Glutamatergic neuron (in vitro differentiated cells): ENCODE measurements at regions not wholly inside any gene's neighbourhood (a gene's known extent, or its start where the extent isn't known, plus 50 kb on each side); places are given as distances from the start of the nearest gene placed in this dataset.

ENCODE experiments used
- DNase-seq: peaks from one replicate; pipeline ENCODE4 v3.0.0; 2022
- H3K27ac Mint-ChIP-seq: one replicate; pipeline ENCODE4 v1.8.0; 2020; ENCODE audit warnings: mild to moderate bottlenecking, mixed read lengths, inconsistent platforms; ENCODE audit not compliant: unreplicated experiment
- H3K27me3 Mint-ChIP-seq: one replicate; pipeline ENCODE4 v1.8.0; 2020; ENCODE audit warnings: mild to moderate bottlenecking, moderate library complexity, mixed read lengths, inconsistent platforms; ENCODE audit not compliant: unreplicated experiment
- H3K36me3 Mint-ChIP-seq: one replicate; pipeline ENCODE4 v1.8.0; 2020; ENCODE audit warnings: mild to moderate bottlenecking, mixed read lengths, inconsistent platforms; ENCODE audit not compliant: unreplicated experiment
- H3K4me1 Mint-ChIP-seq: one replicate; pipeline ENCODE4 v1.8.0; 2020; ENCODE audit warnings: mild to moderate bottlenecking, low read depth, mixed read lengths, inconsistent platforms; ENCODE audit not compliant: unreplicated experiment
- H3K4me3 Mint-ChIP-seq: one replicate; pipeline ENCODE4 v1.8.0; 2020; ENCODE audit warnings: mild to moderate bottlenecking, mixed read lengths, inconsistent platforms; ENCODE audit not compliant: unreplicated experiment
- H3K9me3 Mint-ChIP-seq: one replicate; pipeline ENCODE4 v1.8.0; 2020; ENCODE audit warnings: mild to moderate bottlenecking, moderate library complexity, mixed read lengths, inconsistent platforms; ENCODE audit not compliant: unreplicated experiment
- TF ChIP-seq, protein P1 (sequence below): fragments of 200-600 bp; sonication (generic); IDR thresholded peaks from one replicate; pipeline ENCODE4 v1.5.0; 2021; ENCODE audit not compliant: partially characterized antibody, unreplicated experiment

DNA sequence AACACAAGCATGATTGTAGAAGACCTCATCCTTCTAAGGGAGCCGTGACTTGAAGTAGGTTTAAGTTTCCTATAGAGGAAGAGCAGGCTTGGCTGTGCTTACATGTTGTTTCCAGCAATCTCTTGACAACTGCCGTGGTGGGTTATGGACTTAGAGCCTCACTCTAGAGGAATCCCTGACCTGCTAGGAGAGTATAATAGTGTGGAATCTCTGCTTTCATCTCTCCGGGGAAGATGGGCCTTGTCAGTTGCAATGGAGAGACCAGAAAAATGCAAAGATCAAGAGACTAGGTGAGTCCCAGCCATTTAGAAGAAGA lies 137.6 kb downstream of the MIS18A start:
- Mint-ChIP-seq H3K36me3 (peaks cover 5% of the 10 kb centered on the region), H3K4me1 (peaks cover 16% of the 10 kb centered on the region), H3K4me3 (no peak overlapping the region), H3K27ac (no peak overlapping the region), H3K27me3 (no peaks in the 10 kb centered on the region), H3K9me3 (peaks cover 3% of the 10 kb centered on the region)
- TF ChIP-seq, protein P1, sequence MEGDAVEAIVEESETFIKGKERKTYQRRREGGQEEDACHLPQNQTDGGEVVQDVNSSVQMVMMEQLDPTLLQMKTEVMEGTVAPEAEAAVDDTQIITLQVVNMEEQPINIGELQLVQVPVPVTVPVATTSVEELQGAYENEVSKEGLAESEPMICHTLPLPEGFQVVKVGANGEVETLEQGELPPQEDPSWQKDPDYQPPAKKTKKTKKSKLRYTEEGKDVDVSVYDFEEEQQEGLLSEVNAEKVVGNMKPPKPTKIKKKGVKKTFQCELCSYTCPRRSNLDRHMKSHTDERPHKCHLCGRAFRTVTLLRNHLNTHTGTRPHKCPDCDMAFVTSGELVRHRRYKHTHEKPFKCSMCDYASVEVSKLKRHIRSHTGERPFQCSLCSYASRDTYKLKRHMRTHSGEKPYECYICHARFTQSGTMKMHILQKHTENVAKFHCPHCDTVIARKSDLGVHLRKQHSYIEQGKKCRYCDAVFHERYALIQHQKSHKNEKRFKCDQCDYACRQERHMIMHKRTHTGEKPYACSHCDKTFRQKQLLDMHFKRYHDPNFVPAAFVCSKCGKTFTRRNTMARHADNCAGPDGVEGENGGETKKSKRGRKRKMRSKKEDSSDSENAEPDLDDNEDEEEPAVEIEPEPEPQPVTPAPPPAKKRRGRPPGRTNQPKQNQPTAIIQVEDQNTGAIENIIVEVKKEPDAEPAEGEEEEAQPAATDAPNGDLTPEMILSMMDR = no peak
- DNase-seq = no peak

DNA sequence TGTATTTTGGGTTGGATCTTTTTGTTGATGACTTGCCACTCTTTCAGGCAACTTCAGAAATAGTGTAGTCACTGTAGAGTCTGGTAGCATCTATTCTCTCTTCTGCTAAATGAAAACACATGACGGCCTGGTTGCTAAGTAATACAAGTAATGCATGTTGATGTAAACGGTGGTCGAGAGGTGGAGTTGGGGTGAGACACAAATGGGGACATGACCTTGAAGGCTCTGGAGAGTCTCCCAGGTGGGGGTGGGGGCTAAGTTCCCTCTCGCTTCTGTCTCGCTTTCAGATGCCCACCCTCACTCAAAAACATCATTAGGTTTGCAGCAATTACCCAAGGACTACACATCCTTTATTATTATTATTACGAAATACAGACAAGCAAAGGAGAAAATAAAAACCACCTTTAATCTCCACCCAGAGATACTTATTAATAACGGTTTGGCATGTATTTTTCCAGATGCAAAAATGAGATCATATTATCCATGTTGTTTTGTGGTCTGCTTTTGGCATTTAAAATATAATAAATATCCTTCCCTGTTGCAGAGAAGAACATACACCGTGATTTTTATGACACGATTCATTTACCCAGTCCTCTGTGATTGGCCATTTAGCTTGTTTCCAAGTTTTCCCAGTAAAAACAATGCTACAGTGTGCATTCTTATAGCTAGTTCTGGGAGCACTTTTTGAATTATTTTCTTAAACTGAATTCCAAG lies 138.1 kb downstream of the MIS18A start:
- no peak overlapping the region for H3K4me3 Mint-ChIP-seq
- H3K36me3 Mint-ChIP-seq = peaks cover 5% of the 10 kb centered on the region
- no peak overlapping the region for H3K27ac Mint-ChIP-seq
- peaks cover 17% of the 10 kb centered on the region for H3K4me1 Mint-ChIP-seq
- DNase-seq = no peak
- no peaks in the 10 kb centered on the region for H3K27me3 Mint-ChIP-seq
- TF ChIP-seq, protein P1 = no peak
- H3K9me3 Mint-ChIP-seq = peaks cover 3% of the 10 kb centered on the region

DNA sequence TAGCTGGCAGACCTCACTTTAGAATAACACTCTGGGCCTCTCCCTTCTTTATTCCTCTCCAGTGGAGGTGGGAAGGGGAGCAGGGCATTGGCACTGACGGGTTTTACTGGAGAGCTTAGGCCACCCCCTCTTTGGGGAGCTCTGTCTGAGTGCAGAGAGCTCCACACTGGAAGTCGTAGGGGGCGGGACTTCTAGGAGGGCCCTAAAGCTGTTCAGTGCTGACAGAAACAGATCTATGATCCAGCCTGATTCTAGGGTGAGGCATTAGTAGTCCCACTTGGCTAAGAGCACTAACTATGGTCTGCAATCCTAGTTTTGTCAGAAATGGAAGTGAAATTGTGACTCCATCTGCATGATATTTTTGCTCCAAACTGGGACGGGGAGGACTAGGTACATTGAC lies 138.7 kb downstream of the MIS18A start:
- H3K36me3 Mint-ChIP-seq = peaks cover 5% of the 10 kb centered on the region
- H3K4me3 Mint-ChIP-seq = no peak overlapping the region
- H3K4me1 Mint-ChIP-seq = peaks cover 20% of the 10 kb centered on the region
- H3K27me3 Mint-ChIP-seq = peaks cover 2% of the 10 kb centered on the region
- DNase-seq = no peak
- H3K27ac Mint-ChIP-seq = no peak overlapping the region
- TF ChIP-seq, protein P1 = no peak
- peaks cover 3% of the 10 kb centered on the region for H3K9me3 Mint-ChIP-seq

DNA sequence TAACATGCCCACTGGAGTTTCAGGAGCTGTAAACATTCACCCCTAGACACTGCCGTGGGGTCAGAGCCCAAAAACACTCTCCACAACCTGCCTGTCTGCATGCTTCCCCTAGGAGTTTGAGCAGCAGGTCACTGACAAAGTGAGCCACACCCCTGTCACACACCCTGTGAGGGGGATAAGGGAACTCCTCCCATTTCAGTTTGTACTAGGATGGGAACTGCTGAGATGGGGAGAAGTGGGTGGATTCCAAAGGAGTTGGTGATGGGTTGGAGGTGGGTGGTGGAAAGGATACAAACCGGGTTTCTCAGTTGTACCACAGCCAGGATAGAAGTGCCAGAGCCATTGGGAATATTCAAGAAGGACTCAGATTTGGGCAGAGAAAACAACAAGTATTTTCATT lies 140.2 kb downstream of the MIS18A start:
- H3K36me3 Mint-ChIP-seq = peaks cover 5% of the 10 kb centered on the region
- H3K4me1 Mint-ChIP-seq = peaks cover 23% of the 10 kb centered on the region
- H3K27ac Mint-ChIP-seq = no peak overlapping the region
- no peak overlapping the region for H3K4me3 Mint-ChIP-seq
- peaks cover 3% of the 10 kb centered on the region for H3K9me3 Mint-ChIP-seq
- peaks cover 3% of the 10 kb centered on the region for H3K27me3 Mint-ChIP-seq
- DNase-seq = no peak
- TF ChIP-seq, protein P1 = no peak

DNA sequence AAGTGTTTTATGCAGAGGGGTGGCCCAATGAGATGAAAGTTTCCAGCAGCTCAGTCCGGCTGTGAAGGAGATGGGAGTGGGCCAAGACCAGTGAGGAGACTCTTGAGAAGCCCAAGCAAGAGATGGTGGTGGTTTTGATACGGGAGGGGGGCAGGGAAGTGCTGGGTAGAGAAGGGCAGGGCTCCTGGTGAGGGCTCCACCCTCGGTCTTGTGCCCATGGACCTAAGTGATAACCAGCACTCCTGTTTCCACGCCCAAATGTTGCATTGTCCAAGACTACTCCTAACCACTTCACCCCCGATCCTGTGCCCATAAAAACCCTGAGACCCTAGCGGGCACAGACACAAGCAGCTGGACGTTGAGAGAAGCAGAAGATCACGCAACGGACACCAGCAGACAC lies 140.9 kb downstream of the MIS18A start:
- Mint-ChIP-seq H3K4me1 (peaks cover 18% of the 10 kb centered on the region), H3K4me3 (no peak overlapping the region), H3K27ac (no peak overlapping the region), H3K27me3 (peaks cover 3% of the 10 kb centered on the region), H3K9me3 (peaks cover 3% of the 10 kb centered on the region), H3K36me3 (peaks cover 5% of the 10 kb centered on the region)
- no peak for DNase-seq
- TF ChIP-seq, protein P1 = no peak
